GM12878 (cell line): ENCODE measurements at regions not wholly inside any gene's neighbourhood (a gene's known extent, or its start where the extent isn't known, plus 50 kb on each side); places are given as distances from the start of the nearest gene placed in this dataset.

Experiments used
- ATAC-seq: fragments of 200-7000 bp; cut with Tn5 transposase; 3 replicates; pipeline ENCODE4 v1.9.1; 2020; ENCODE audit warnings: mild to moderate bottlenecking, moderate library complexity
- BruUV-seq: library from RNA; stranded (reverse); fragments of 400-500 nt; replicated peaks from 2 replicates; lab custom pipeline; 2021; lab: Mats Ljungman, UMichigan
- CTCF ChIA-PET: fragments of 300-600 bp; sonication (Branson Sonifier 250); formaldehyde crosslinking; extraction: SDS; loops from one replicate; lab custom pipeline; 2021; ENCODE audit warnings: inconsistent platforms; lab: Yijun Ruan, JAX
- POLR2A ChIA-PET: fragments of 350-600 bp; formaldehyde crosslinking; extraction: SDS; loops from one replicate; lab custom pipeline; 2021; ENCODE audit warnings: inconsistent platforms; lab: Charles Lee
- RAD21 ChIA-PET: fragments of 300-600 bp; sonication (Branson Sonifier 250); formaldehyde crosslinking; loops from one replicate; lab custom pipeline; 2023; ENCODE audit warnings: antibody characterized with exemption; ENCODE audit not compliant: unreplicated experiment; lab: Charles Lee
- SMC1A ChIA-PET: fragments of 300-600 bp; sonication (Branson Sonifier 250); formaldehyde crosslinking; loops from one replicate; lab custom pipeline; 2023; ENCODE audit not compliant: unreplicated experiment, uncharacterized antibody; lab: Charles Lee
- DNase-seq: peaks from one replicate; pipeline ENCODE4 v3.0.0-alpha.2; 2011; ENCODE audit warnings: low read depth, low spot score
- FAIRE-seq: peaks from 3 replicates; lab custom pipeline; 2011; peaks lifted over from hg19 to GRCh38; lab: Jason Lieb, UNC
- H2AFZ ChIP-seq: 2 replicates; pipeline ENCODE4 v1.6.0; 2011; ENCODE audit warnings: low read depth, low read length, control low read depth; ENCODE audit not compliant: control insufficient read depth
- H3K27ac ChIP-seq: 2 replicates; pipeline ENCODE4 v1.5.1; 2011; ENCODE audit warnings: control low read depth; ENCODE audit not compliant: control insufficient read depth, insufficient read depth
- H3K27me3 ChIP-seq, 2 experiments: replicated peaks in 1 of 2; 2 replicates each; pipeline versions ENCODE4 v1.6.0 to v1.6.1; 2011; ENCODE audit warnings: low read length in 1 of 2; ENCODE audit not compliant: control insufficient read depth in 2 of 2, insufficient read depth in 2 of 2
- H3K36me3 ChIP-seq, 2 experiments: 2 replicates each; pipeline ENCODE4 v1.5.1; 2011; ENCODE audit warnings: low read length in 1 of 2; ENCODE audit not compliant: control insufficient read depth in 2 of 2, insufficient read depth in 2 of 2
- H3K4me1 ChIP-seq: 2 replicates; pipeline ENCODE4 v1.6.1; 2011; ENCODE audit warnings: mild to moderate bottlenecking, low read length, moderate library complexity, mixed read lengths; ENCODE audit not compliant: control insufficient read depth, insufficient read depth
- H3K4me2 ChIP-seq: 2 replicates; pipeline ENCODE4 v1.6.0; 2011; ENCODE audit warnings: control low read depth; ENCODE audit not compliant: control insufficient read depth, insufficient read depth
- H3K4me3 ChIP-seq: fragments of 200-600 bp; sonication (generic); 2 replicates; pipeline ENCODE4 v1.5.1; 2016
- H3K79me2 ChIP-seq: 2 replicates; pipeline ENCODE4 v1.6.0; 2011; ENCODE audit warnings: low read length; ENCODE audit not compliant: control insufficient read depth, insufficient read depth
- H3K9ac ChIP-seq: 2 replicates; pipeline ENCODE4 v1.8.0; 2011; ENCODE audit warnings: low read length, control low read depth, mixed read lengths; ENCODE audit not compliant: control insufficient read depth, insufficient read depth
- H3K9me3 ChIP-seq: replicated peaks from 3 replicates; pipeline ENCODE4 v1.5.1; 2011; ENCODE audit warnings: mild to moderate bottlenecking, low read length; ENCODE audit not compliant: control insufficient read depth, insufficient read depth
- H4K20me1 ChIP-seq: 2 replicates; pipeline ENCODE4 v1.6.0; 2011; ENCODE audit not compliant: control insufficient read depth, insufficient read depth
- ATF3 ChIP-seq: IDR thresholded peaks from 2 replicates; pipeline ENCODE4 v1.6.1; 2011; ENCODE audit warnings: low read depth, mild to moderate bottlenecking, low read length, moderate library complexity, borderline replicate concordance; ENCODE audit errors: extremely low read depth
- CEBPB ChIP-seq, 2 experiments: fragments of 150-350 bp in 1 of 2; IDR thresholded peaks; 2 replicates each; pipeline ENCODE4 v1.6.1; 2012 to 2014; ENCODE audit warnings: low read depth in 2 of 2, low read length in 2 of 2, borderline replicate concordance in 1 of 2, inconsistent platforms in 1 of 2
- CREB1 ChIP-seq: IDR thresholded peaks from 2 replicates; pipeline ENCODE4 v1.6.1; 2012; ENCODE audit warnings: low read depth, mild to moderate bottlenecking, inconsistent platforms
- CREM ChIP-seq: IDR thresholded peaks from 2 replicates; pipeline ENCODE4 v1.6.1; 2014; ENCODE audit warnings: antibody characterized with exemption, low read depth
- IRF5 ChIP-seq: fragments of 450-650 bp; IDR thresholded peaks from 2 replicates; pipeline ENCODE4 v1.6.1; 2017; ENCODE audit warnings: borderline replicate concordance
- KLF5 ChIP-seq: fragments of 450-650 bp; IDR thresholded peaks from 2 replicates; pipeline ENCODE4 v1.6.1; 2014; ENCODE audit warnings: mild to moderate bottlenecking; ENCODE audit not compliant: partially characterized antibody
- NBN ChIP-seq: fragments of 450-650 bp; IDR thresholded peaks from 2 replicates; pipeline ENCODE4 v1.6.1; 2016
- NR2C1 ChIP-seq: fragments of 450-650 bp; IDR thresholded peaks from 2 replicates; pipeline ENCODE4 v1.6.1; 2017; ENCODE audit warnings: antibody characterized with exemption, mild to moderate bottlenecking, moderate library complexity
- POLR2AphosphoS5 ChIP-seq: IDR thresholded peaks from 2 replicates; pipeline ENCODE4 v1.6.1; 2011; ENCODE audit warnings: mild to moderate bottlenecking, low read length, inconsistent platforms
- RFX5 ChIP-seq: IDR thresholded peaks from 2 replicates; pipeline ENCODE4 v1.6.1; 2011; ENCODE audit warnings: low read depth, low read length, improper control_type of control experiment
- RUNX3 ChIP-seq: IDR thresholded peaks from 2 replicates; pipeline ENCODE4 v1.6.1; 2012; ENCODE audit warnings: low read length, inconsistent platforms
- SIX5 ChIP-seq: IDR thresholded peaks from 2 replicates; pipeline ENCODE4 v1.6.1; 2011; ENCODE audit warnings: mild to moderate bottlenecking, low read depth, low read length, moderate library complexity; ENCODE audit not compliant: severe bottlenecking
- SMC3 ChIP-seq: IDR thresholded peaks from 2 replicates; pipeline ENCODE4 v1.6.1; 2011; ENCODE audit warnings: low read length, improper control_type of control experiment, borderline replicate concordance
- SP1 ChIP-seq: IDR thresholded peaks from one replicate; pipeline ENCODE4 v1.6.1; 2011; ENCODE audit warnings: low read depth, low read length
- SREBF1 ChIP-seq: IDR thresholded peaks from 2 replicates; pipeline ENCODE4 v1.6.1; 2012; ENCODE audit warnings: mild to moderate bottlenecking, low read length
- SREBF2 ChIP-seq: IDR thresholded peaks from 2 replicates; pipeline ENCODE4 v1.6.1; 2012; ENCODE audit warnings: mild to moderate bottlenecking, low read length
- TCF3 ChIP-seq: IDR thresholded peaks from 2 replicates; pipeline ENCODE4 v1.6.1; 2012; ENCODE audit warnings: low read depth, mild to moderate bottlenecking, low read length, borderline replicate concordance; ENCODE audit not compliant: insufficient read depth
- USF2 ChIP-seq: IDR thresholded peaks from 2 replicates; pipeline ENCODE4 v1.6.1; 2011; ENCODE audit warnings: low read depth, low read length, improper control_type of control experiment, borderline replicate concordance
- ZBED1 ChIP-seq: IDR thresholded peaks from 2 replicates; pipeline ENCODE4 v1.6.1; 2016; ENCODE audit warnings: borderline replicate concordance
- WGBS: methylation state at CpG from one replicate; pipeline ENCODE4 v1.1.6; 2016; ENCODE audit warnings: low lambda C conversion rate; ENCODE audit not compliant: insufficient replicate concordance, insufficient coverage; ENCODE audit errors: missing lambda C conversion rate; 5-methylcytosine and 5-hydroxymethylcytosine counted together
- in situ Hi-C: fragments of 300-500 bp; cut with MboI; formaldehyde crosslinking; loops from 9 replicates; pipeline ENCODE4 v1.14.3; 2018; ENCODE audit warnings: mixed read lengths
- intact Hi-C: fragments of 100-400 bp; cut with micrococcal nuclease; formaldehyde crosslinking; loops from one replicate; pipeline ENCODE4 v1.14.2; 2022; ENCODE audit not compliant: unreplicated experiment

- Histone ChIP-seq H2AFZ (no peak overlapping the region), H3K9ac (no peak overlapping the region), H3K27me3 (0 out of 4 replicates have a peak, but pooled peaks cover 0 to 2% of the 10 kb centered on the region in 2 experiments), H3K4me1 (no peaks in the 10 kb centered on the region), H3K4me2 (no peak overlapping the region), H4K20me1 (no peaks in the 10 kb centered on the region), H3K79me2 (no peaks in the 10 kb centered on the region), H3K4me3 (no peak overlapping the region), H3K27ac (no peak overlapping the region), H3K36me3 (no peaks in the 10 kb centered on the region), H3K9me3 (no peaks in the 10 kb centered on the region)
- ChIA-PET POLR2A (no interaction called here), CTCF (no interaction called here), SMC1A (no interaction called here), RAD21 (no interaction called here)
- intact Hi-C loops (no loop called here), in situ Hi-C loops (no loop called here)
- no peak for ATAC-seq
- no peak for DNase-seq
- BruUV-seq: no TSS peak
- FAIRE-seq: no peak
- TF ChIP-seq USF2 (no peak), RFX5 (no peak), SMC3 (no peak), SP1 (no peak), IRF5 (no peak)
- 37% methylated on average over 2 of the region's 2 CpGs for WGBS
Measured at GRCh38 chr6:135633573-135633972, 136.0 kb upstream of the AHI1 start.

GRCh38 chr6:135637701-135638100 is 140.2 kb upstream of the AHI1 start:
- no peak overlapping the region for H3K9ac ChIP-seq
- H3K27me3 ChIP-seq: no peaks in the 10 kb centered on the region; a peak in 1 of 4 replicates
- H3K4me3 ChIP-seq: no peak overlapping the region
- H4K20me1 ChIP-seq: no peaks in the 10 kb centered on the region
- H3K27ac ChIP-seq: no peak overlapping the region
- ChIA-PET POLR2A (no interaction called here), RAD21 (no interaction called here), CTCF (interaction anchor here (1.5 kb wide), 1 partner anchor 14 kb away, joined by 4 read pairs; no protein-coding TSS in a partner anchor), SMC1A (no interaction called here)
- H2AFZ ChIP-seq: no peak overlapping the region
- no peak overlapping the region for H3K4me2 ChIP-seq
- FAIRE-seq (no peak), ATAC-seq (no peak), DNase-seq (no peak)
- H3K79me2 ChIP-seq: no peaks in the 10 kb centered on the region
- BruUV-seq: no TSS peak
- in situ Hi-C loops: no loop called here
- no peaks in the 10 kb centered on the region for H3K4me1 ChIP-seq
- intact Hi-C loops: no loop called here
- H3K9me3 ChIP-seq: no peaks in the 10 kb centered on the region
- H3K36me3 ChIP-seq: no peaks in the 10 kb centered on the region
- TF ChIP-seq KLF5 (no peak), RUNX3 (no peak), SREBF2 (no peak), TCF3 (no peak), CREM (no peak), SREBF1 (no peak), ZBED1 (no peak), CEBPB (IDR thresholded peaks at IDR 0.05; ENCODE audit: borderline replicate concordance in 1 of 2, low read depth in 2 of 2, low read length in 2 of 2) (no peak), ATF3 (no peak), CREB1 (no peak), SIX5 (no peak), NR2C1 (no peak), NBN (no peak), POLR2AphosphoS5 (no peak)
